Endothelial cell of umbilical vein (primary cell): ENCODE measurements at regions not wholly inside any gene's neighbourhood (a gene's known extent, or its start where the extent isn't known, plus 50 kb on each side); places are given as distances from the start of the nearest gene placed in this dataset.

ENCODE experiments used
- BruUV-seq: library from RNA; stranded (reverse); fragments of 400-500 nt; replicated peaks from 2 replicates; lab custom pipeline; 2021; lab: Mats Ljungman, UMichigan
- CTCF ChIA-PET: fragments of 300-600, 350-600 bp; sonication (Branson Sonifier 250); formaldehyde crosslinking; loops from one replicate; lab custom pipeline; 2021; ENCODE audit warnings: antibody characterized with exemption, inconsistent platforms; lab: Charles Lee
- POLR2A ChIA-PET: fragments of 300-600, 350-600 bp; sonication (Branson Sonifier 250); formaldehyde crosslinking; loops from one replicate; lab custom pipeline; 2021; ENCODE audit warnings: antibody characterized with exemption, inconsistent platforms; lab: Charles Lee
- DNase-seq: peaks from one replicate; pipeline ENCODE4 v3.0.0-alpha.2; 2011; ENCODE audit warnings: low read depth, low spot score
- FAIRE-seq: peaks from 2 replicates; lab custom pipeline; 2011; peaks lifted over from hg19 to GRCh38; lab: Jason Lieb, UNC
- H2AFZ ChIP-seq: 2 replicates; pipeline ENCODE4 v1.6.0; 2012; ENCODE audit warnings: low read depth, low read length, control low read depth, inconsistent platforms
- H3K27ac ChIP-seq: 2 replicates; pipeline ENCODE4 v1.5.1; 2011; ENCODE audit warnings: low read depth, mild to moderate bottlenecking, control low read depth, low read length, moderate library complexity; ENCODE audit not compliant: insufficient read depth
- H3K27me3 ChIP-seq, 2 experiments: 2 replicates each; pipeline versions ENCODE4 v1.6.0 to v1.6.1; 2011; ENCODE audit warnings: low read length in 2 of 2, mixed read lengths in 1 of 2; ENCODE audit not compliant: control insufficient read depth in 2 of 2, insufficient read depth in 2 of 2
- H3K36me3 ChIP-seq, 2 experiments: 2 replicates in 1 of 2; 3 replicates in 1 of 2; pipeline ENCODE4 v1.5.1; 2011; ENCODE audit warnings: low read length in 2 of 2, mild to moderate bottlenecking in 1 of 2, moderate library complexity in 1 of 2; ENCODE audit not compliant: control insufficient read depth in 2 of 2, insufficient read depth in 2 of 2; ENCODE audit errors: extremely low read depth in 1 of 2
- H3K4me1 ChIP-seq: 3 replicates; pipeline ENCODE4 v1.5.1; 2011; ENCODE audit warnings: mild to moderate bottlenecking, low read length; ENCODE audit not compliant: control insufficient read depth, insufficient read depth; ENCODE audit errors: extremely low read depth
- H3K4me2 ChIP-seq: 2 replicates; pipeline ENCODE4 v1.6.1; 2011; ENCODE audit warnings: low read length, control low read depth, mixed read lengths; ENCODE audit not compliant: insufficient read depth
- H3K4me3 ChIP-seq, 3 experiments: fragments of 200-600 bp in 1 of 3; sonication (generic), shearing (Covaris generic) in 1 of 3; replicated peaks in 1 of 3; 2 replicates each; pipeline ENCODE4 v1.5.1; 2011 to 2016; ENCODE audit warnings: control low read depth in 3 of 3, low read length in 3 of 3, mild to moderate bottlenecking in 2 of 3, inconsistent platforms in 1 of 3, low read depth in 1 of 3, moderate library complexity in 1 of 3; ENCODE audit not compliant: insufficient read depth in 1 of 3
- H3K79me2 ChIP-seq: 2 replicates; pipeline ENCODE4 v1.6.0; 2012; ENCODE audit warnings: low read length, inconsistent platforms; ENCODE audit not compliant: control insufficient read depth, insufficient read depth
- H3K9ac ChIP-seq: replicated peaks from 2 replicates; pipeline ENCODE3; 2011; ENCODE audit warnings: low read length, control low read depth; ENCODE audit not compliant: insufficient read depth; ENCODE audit errors: extremely low read depth
- H3K9me1 ChIP-seq: replicated peaks from 3 replicates; pipeline ENCODE4 v1.6.0; 2011; ENCODE audit warnings: mild to moderate bottlenecking, low read length; ENCODE audit not compliant: control insufficient read depth, insufficient read depth; ENCODE audit errors: extremely low read depth
- H3K9me3 ChIP-seq: replicated peaks from 2 replicates; pipeline ENCODE4 v1.5.1; 2012; ENCODE audit warnings: low read length, inconsistent platforms; ENCODE audit not compliant: control insufficient read depth, insufficient read depth
- H4K20me1 ChIP-seq: replicated peaks from 2 replicates; pipeline ENCODE3; 2011; ENCODE audit warnings: mild to moderate bottlenecking, low read length; ENCODE audit not compliant: control insufficient read depth, insufficient read depth; ENCODE audit errors: extremely low read depth
- CTCF ChIP-seq, 2 donors: IDR thresholded peaks; 1 replicate in 1 of 2; 2 replicates in 1 of 2; pipeline ENCODE4 v1.5.1; 2011; ENCODE audit warnings: low read length in 2 of 2, mild to moderate bottlenecking in 2 of 2, moderate library complexity in 2 of 2, control low read depth in 1 of 2, inconsistent platforms in 1 of 2, low read depth in 1 of 2; ENCODE audit not compliant: insufficient read depth in 1 of 2; ENCODE audit errors: extremely low read depth in 1 of 2
- EZH2 ChIP-seq: IDR thresholded peaks from 2 replicates; pipeline ENCODE4 v1.6.1; 2012; ENCODE audit warnings: borderline replicate concordance, low read depth, mild to moderate bottlenecking, moderate library complexity, low read length, inconsistent platforms; ENCODE audit not compliant: severe bottlenecking
- FOS ChIP-seq: IDR thresholded peaks from 2 replicates; pipeline ENCODE4 v1.6.1; 2011; ENCODE audit warnings: mild to moderate bottlenecking, low read length, moderate library complexity, borderline replicate concordance; ENCODE audit not compliant: insufficient read depth
- GATA2 ChIP-seq: IDR thresholded peaks from 2 replicates; pipeline ENCODE4 v1.7.0; 2011; ENCODE audit warnings: low read depth, mild to moderate bottlenecking, moderate library complexity, mixed read lengths, low read length; ENCODE audit not compliant: insufficient read length, insufficient read depth
- JUN ChIP-seq: IDR thresholded peaks from 2 replicates; pipeline ENCODE4 v1.6.1; 2011; ENCODE audit warnings: borderline replicate concordance, low read depth; ENCODE audit not compliant: insufficient read length, insufficient read depth
- MAX ChIP-seq: IDR thresholded peaks from 2 replicates; pipeline ENCODE4 v1.6.1; 2011; ENCODE audit not compliant: insufficient read depth, insufficient read length
- MYC ChIP-seq: IDR thresholded peaks from one replicate; pipeline ENCODE4 v1.6.1; 2011; ENCODE audit warnings: mild to moderate bottlenecking, low read depth, low read length
- POLR2A ChIP-seq: IDR thresholded peaks from 2 replicates; pipeline ENCODE4 v1.6.1; 2012; ENCODE audit warnings: low read depth, mild to moderate bottlenecking, control low read depth, low read length
- POLR2AphosphoS5 ChIP-seq: IDR thresholded peaks from 2 replicates; pipeline ENCODE4 v1.6.1; 2012; ENCODE audit warnings: low read depth, mild to moderate bottlenecking, control low read depth, low read length, moderate library complexity; ENCODE audit not compliant: insufficient read depth
- dilution Hi-C: fragments of 300-500 bp; cut with MboI; formaldehyde crosslinking; loops from one replicate; pipeline ENCODE4 v1.15.0; 2019; ENCODE audit warnings: low sequenced_read_pairs; ENCODE audit not compliant: extremely low pct_ligation_motif_present
- intact Hi-C: fragments of 100-400 bp; cut with micrococcal nuclease; formaldehyde crosslinking; loops from one replicate; pipeline ENCODE4 v1.10.0; 2022

- no peak overlapping the region for H3K9ac ChIP-seq
- peaks cover 0 to 2% of the 10 kb centered on the region in 2 experiments for H3K27me3 ChIP-seq
- H2AFZ ChIP-seq = no peak overlapping the region
- no peak overlapping the region for H3K4me3 ChIP-seq
- intact Hi-C loops = no loop called here
- no peak overlapping the region for H3K4me2 ChIP-seq
- ChIA-PET POLR2A (no interaction called here), CTCF (no interaction called here)
- BruUV-seq = no TSS peak
- FAIRE-seq (no peak), DNase-seq (no peak)
- H3K4me1 ChIP-seq = no peaks in the 10 kb centered on the region
- H3K27ac ChIP-seq = no peak overlapping the region
- H3K9me1 ChIP-seq = no peaks in the 10 kb centered on the region
- TF ChIP-seq MAX (no peak), POLR2A (no peak), CTCF (IDR thresholded peaks at IDR 0.05; ENCODE audit: extremely low read depth in 1 of 2, insufficient read depth in 1 of 2, low read depth in 1 of 2, low read length in 2 of 2) (no peak), GATA2 (no peak), JUN (no peak), EZH2 (no peak), POLR2AphosphoS5 (no peak), MYC (no peak), FOS (no peak)
- H3K79me2 ChIP-seq = no peaks in the 10 kb centered on the region
- dilution Hi-C loops = no loop called here
- H4K20me1 ChIP-seq = no peaks in the 10 kb centered on the region
- H3K9me3 ChIP-seq = no peaks in the 10 kb centered on the region
- no peaks in the 10 kb centered on the region for H3K36me3 ChIP-seq
Observed at GRCh38 chr4:38538517-38538916, 125.5 kb upstream of the KLF3 start.
